ENCODE measurements at regions not wholly inside any gene's neighbourhood (a gene's known extent, or its start where the extent isn't known, plus 50 kb on each side); places are given as distances from the start of the nearest gene placed in this dataset.

DNA sequence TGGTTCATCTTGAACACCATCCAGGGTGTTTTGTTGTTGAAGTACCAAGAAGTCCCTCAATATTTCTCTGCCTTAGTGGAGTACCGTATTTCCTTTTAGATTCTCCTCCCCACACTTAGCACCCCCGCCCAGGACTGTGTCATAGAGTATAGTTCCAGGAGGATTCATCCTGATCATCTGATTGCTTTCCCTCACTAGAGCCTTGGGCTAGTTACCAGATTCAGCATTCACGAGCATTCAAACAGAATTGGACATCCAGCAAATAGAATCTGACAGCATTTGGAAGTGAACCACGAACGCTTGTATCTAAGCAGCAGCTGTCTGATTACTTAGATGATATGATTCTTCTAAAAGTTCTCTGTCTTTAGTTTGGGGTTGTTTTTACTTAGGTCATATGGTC, 248.1 kb upstream of the TAS2R1 start:
- Histone ChIP-seq H4K20me1 (ENCODE audit: insufficient read depth) (no peaks in the 10 kb centered on the region), H3K27me3 (ENCODE audit: insufficient read depth, low read length) (0 out of 2 replicates have a peak, but pooled peaks cover 4% of the 10 kb centered on the region), H3K27ac (ENCODE audit: low read depth, low read length) (no peak overlapping the region), H3K4me2 (ENCODE audit: low read length) (no peak overlapping the region), H3K9me2 (ENCODE audit: insufficient read depth) (no peaks in the 10 kb centered on the region), H3K36me3 (ENCODE audit: control insufficient read depth in 1 of 2, insufficient read depth in 2 of 2, low read length in 2 of 2) (no peaks in the 10 kb centered on the region), H2AFZ (ENCODE audit: low read depth, low read length, poor library complexity, severe bottlenecking) (no peak overlapping the region), H3K9ac (ENCODE audit: low read length) (no peak overlapping the region), H3K4me1 (ENCODE audit: control insufficient read depth in 1 of 2, insufficient read depth in 2 of 2, low read length in 2 of 2) (no peaks in the 10 kb centered on the region), H3K79me2 (ENCODE audit: insufficient read depth, low read length) (no peaks in the 10 kb centered on the region), H3K9me3 (ENCODE audit: control insufficient read depth in 1 of 2, insufficient read depth in 1 of 2, low read depth in 1 of 2, low read length in 2 of 2) (no peaks in the 10 kb centered on the region), H3K4me3 (replicated peaks in 1 of 2; ENCODE audit: low read depth in 1 of 2, low read length in 2 of 2) (no peak overlapping the region)
- DNase-seq (ENCODE audit: low read depth, low spot score) (no peak), ATAC-seq (no peak)
- ChIA-PET RAD21 (ENCODE audit: low non-redundant PET in 1 of 2, low total read pairs in 2 of 2, uncharacterized antibody in 2 of 2, unreplicated experiment in 2 of 2) (no interaction called here), CTCF (no interaction called here), POLR2A (no interaction called here)
- TF ChIP-seq FOSL1 (IDR thresholded peaks at IDR 0.05; ENCODE audit: low read depth) (no peak), ZNF274 (IDR thresholded peaks at IDR 0.05; ENCODE audit: low read depth, low read length) (no peak), EZH2 (IDR thresholded peaks at IDR 0.05) (no peak)
- TF ChIP-seq, protein P1, sequence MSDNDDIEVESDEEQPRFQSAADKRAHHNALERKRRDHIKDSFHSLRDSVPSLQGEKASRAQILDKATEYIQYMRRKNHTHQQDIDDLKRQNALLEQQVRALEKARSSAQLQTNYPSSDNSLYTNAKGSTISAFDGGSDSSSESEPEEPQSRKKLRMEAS (IDR thresholded peaks at IDR 0.05): no peak
- TF ChIP-seq, protein P2, sequence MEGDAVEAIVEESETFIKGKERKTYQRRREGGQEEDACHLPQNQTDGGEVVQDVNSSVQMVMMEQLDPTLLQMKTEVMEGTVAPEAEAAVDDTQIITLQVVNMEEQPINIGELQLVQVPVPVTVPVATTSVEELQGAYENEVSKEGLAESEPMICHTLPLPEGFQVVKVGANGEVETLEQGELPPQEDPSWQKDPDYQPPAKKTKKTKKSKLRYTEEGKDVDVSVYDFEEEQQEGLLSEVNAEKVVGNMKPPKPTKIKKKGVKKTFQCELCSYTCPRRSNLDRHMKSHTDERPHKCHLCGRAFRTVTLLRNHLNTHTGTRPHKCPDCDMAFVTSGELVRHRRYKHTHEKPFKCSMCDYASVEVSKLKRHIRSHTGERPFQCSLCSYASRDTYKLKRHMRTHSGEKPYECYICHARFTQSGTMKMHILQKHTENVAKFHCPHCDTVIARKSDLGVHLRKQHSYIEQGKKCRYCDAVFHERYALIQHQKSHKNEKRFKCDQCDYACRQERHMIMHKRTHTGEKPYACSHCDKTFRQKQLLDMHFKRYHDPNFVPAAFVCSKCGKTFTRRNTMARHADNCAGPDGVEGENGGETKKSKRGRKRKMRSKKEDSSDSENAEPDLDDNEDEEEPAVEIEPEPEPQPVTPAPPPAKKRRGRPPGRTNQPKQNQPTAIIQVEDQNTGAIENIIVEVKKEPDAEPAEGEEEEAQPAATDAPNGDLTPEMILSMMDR (IDR thresholded peaks at IDR 0.05 in 2 of 3, conservative IDR thresholded peaks at IDR 0.05 in 1 of 3; ENCODE audit: borderline replicate concordance in 1 of 3, insufficient read depth in 1 of 3, low read depth in 2 of 3, low read length in 2 of 3): no peak
- intact Hi-C loops (cut with micrococcal nuclease): no loop called here
- BruUV-seq (replicated peaks): no TSS peak

DNA sequence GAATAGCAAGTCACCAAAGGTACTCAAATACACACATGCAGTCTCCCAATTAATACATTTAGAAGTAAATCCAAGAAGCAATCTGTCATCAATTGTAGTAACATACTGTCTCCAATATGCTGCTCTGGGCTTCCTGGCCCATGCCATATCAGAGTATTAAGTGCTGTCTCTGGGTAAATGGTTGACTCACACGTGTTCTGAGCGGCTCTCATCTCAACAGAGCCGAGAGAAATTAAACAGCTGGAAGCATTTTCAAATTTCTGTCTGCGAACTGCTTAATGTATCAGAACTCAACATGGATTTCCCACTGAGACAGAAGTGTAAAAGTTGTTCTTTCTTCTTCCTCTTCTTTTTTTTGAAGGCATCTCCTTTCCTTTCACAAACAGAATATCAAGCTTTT, 247.3 kb upstream of the TAS2R1 start:
- H3K36me3 ChIP-seq (ENCODE audit: control insufficient read depth in 1 of 2, insufficient read depth in 2 of 2, low read length in 2 of 2): no peaks in the 10 kb centered on the region
- intact Hi-C loops (cut with micrococcal nuclease): no loop called here
- H3K9me2 ChIP-seq (ENCODE audit: insufficient read depth): no peaks in the 10 kb centered on the region
- CTCF ChIA-PET: no interaction called here
- H3K4me2 ChIP-seq (ENCODE audit: low read length): no peak overlapping the region
- H3K9ac ChIP-seq (ENCODE audit: low read length): no peak overlapping the region
- POLR2A ChIA-PET: no interaction called here
- H3K9me3 ChIP-seq (ENCODE audit: control insufficient read depth in 1 of 2, insufficient read depth in 1 of 2, low read depth in 1 of 2, low read length in 2 of 2): no peaks in the 10 kb centered on the region
- no peak overlapping the region for H3K27ac ChIP-seq (ENCODE audit: low read depth, low read length)
- no peaks in the 10 kb centered on the region for H3K79me2 ChIP-seq (ENCODE audit: insufficient read depth, low read length)
- DNase-seq (ENCODE audit: low read depth, low spot score) (no peak), ATAC-seq (no peak)
- H3K27me3 ChIP-seq (ENCODE audit: insufficient read depth, low read length): 0 out of 2 replicates have a peak, but pooled peaks cover 4% of the 10 kb centered on the region
- RAD21 ChIA-PET (ENCODE audit: low non-redundant PET in 1 of 2, low total read pairs in 2 of 2, uncharacterized antibody in 2 of 2, unreplicated experiment in 2 of 2): no interaction called here
- BruUV-seq (replicated peaks): no TSS peak
- no peaks in the 10 kb centered on the region for H3K4me1 ChIP-seq (ENCODE audit: control insufficient read depth in 1 of 2, insufficient read depth in 2 of 2, low read length in 2 of 2)
- H2AFZ ChIP-seq (ENCODE audit: low read depth, low read length, poor library complexity, severe bottlenecking): no peak overlapping the region
- H3K4me3 ChIP-seq (replicated peaks in 1 of 2; ENCODE audit: low read depth in 1 of 2, low read length in 2 of 2): no peak overlapping the region
- H4K20me1 ChIP-seq (ENCODE audit: insufficient read depth): no peaks in the 10 kb centered on the region
- TF ChIP-seq, protein P3, sequence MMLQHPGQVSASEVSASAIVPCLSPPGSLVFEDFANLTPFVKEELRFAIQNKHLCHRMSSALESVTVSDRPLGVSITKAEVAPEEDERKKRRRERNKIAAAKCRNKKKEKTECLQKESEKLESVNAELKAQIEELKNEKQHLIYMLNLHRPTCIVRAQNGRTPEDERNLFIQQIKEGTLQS (IDR thresholded peaks at IDR 0.05): no peak
- no peak for TF ChIP-seq RAD21 (IDR thresholded peaks at IDR 0.05; ENCODE audit: low read depth)
- TF ChIP-seq, protein P4, sequence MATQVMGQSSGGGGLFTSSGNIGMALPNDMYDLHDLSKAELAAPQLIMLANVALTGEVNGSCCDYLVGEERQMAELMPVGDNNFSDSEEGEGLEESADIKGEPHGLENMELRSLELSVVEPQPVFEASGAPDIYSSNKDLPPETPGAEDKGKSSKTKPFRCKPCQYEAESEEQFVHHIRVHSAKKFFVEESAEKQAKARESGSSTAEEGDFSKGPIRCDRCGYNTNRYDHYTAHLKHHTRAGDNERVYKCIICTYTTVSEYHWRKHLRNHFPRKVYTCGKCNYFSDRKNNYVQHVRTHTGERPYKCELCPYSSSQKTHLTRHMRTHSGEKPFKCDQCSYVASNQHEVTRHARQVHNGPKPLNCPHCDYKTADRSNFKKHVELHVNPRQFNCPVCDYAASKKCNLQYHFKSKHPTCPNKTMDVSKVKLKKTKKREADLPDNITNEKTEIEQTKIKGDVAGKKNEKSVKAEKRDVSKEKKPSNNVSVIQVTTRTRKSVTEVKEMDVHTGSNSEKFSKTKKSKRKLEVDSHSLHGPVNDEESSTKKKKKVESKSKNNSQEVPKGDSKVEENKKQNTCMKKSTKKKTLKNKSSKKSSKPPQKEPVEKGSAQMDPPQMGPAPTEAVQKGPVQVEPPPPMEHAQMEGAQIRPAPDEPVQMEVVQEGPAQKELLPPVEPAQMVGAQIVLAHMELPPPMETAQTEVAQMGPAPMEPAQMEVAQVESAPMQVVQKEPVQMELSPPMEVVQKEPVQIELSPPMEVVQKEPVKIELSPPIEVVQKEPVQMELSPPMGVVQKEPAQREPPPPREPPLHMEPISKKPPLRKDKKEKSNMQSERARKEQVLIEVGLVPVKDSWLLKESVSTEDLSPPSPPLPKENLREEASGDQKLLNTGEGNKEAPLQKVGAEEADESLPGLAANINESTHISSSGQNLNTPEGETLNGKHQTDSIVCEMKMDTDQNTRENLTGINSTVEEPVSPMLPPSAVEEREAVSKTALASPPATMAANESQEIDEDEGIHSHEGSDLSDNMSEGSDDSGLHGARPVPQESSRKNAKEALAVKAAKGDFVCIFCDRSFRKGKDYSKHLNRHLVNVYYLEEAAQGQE (IDR thresholded peaks at IDR 0.05; ENCODE audit: low read depth): no peak
- TF ChIP-seq SIN3A (IDR thresholded peaks at IDR 0.05; ENCODE audit: low read depth): no peak
- TF ChIP-seq, protein P1 (IDR thresholded peaks at IDR 0.05): no peak
- no peak for TF ChIP-seq SP1 (IDR thresholded peaks at IDR 0.05; ENCODE audit: low read depth)
- TF ChIP-seq, protein P2 (IDR thresholded peaks at IDR 0.05 in 2 of 3, conservative IDR thresholded peaks at IDR 0.05 in 1 of 3; ENCODE audit: borderline replicate concordance in 1 of 3, insufficient read depth in 1 of 3, low read depth in 2 of 3, low read length in 2 of 3): no peak
- TF ChIP-seq ELF1 (IDR thresholded peaks at IDR 0.05; ENCODE audit: borderline replicate concordance, low read depth): no peak
- no peak for TF ChIP-seq CEBPB (IDR thresholded peaks at IDR 0.05; ENCODE audit: low read depth)
